ENCODE measurements at regions not wholly inside any gene's neighbourhood (a gene's known extent, or its start where the extent isn't known, plus 50 kb on each side); places are given as distances from the start of the nearest gene placed in this dataset.

DNA sequence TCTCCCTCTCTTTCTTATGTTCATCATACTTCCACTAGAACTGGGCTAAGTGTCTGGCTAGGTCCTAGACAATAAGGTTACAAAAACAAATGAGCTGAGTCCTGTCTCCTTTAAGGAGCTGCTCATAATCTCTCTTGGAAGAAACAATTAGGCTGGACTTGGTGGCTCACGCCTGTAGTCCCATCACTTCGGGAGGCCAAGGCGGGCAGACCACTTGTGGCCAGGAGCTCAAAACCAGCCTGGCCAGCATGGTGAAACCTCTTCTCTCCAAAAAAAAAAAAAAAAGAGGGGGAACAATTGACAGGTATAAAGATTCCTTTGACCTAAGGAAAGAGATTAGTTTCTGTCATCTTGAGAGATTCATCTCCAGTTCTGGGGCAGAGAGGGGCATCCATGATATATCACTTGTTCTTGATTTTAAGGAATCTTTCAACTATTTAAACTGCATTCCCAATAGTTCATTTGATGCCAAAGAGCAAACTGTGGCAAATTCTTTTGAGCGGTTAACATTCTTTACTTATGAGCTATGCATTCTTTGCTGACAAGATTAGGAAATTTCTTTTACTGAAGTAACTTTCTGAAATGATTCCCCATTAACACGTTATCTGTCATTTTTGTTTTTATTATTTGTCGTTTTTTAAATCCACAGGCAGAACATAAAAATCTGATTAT lies 125.5 kb downstream of the C11orf87 start:
- TF ChIP-seq POLR2A (IDR thresholded peaks at IDR 0.05) (no peak), CTCF (IDR thresholded peaks at IDR 0.05) (no peak)

Measured in prostate gland (tissue), 2 donors.